Esophagus squamous epithelium (tissue), 4 donors: ENCODE measurements at regions not wholly inside any gene's neighbourhood (a gene's known extent, or its start where the extent isn't known, plus 50 kb on each side); places are given as distances from the start of the nearest gene placed in this dataset.

ENCODE experiments used
- CTCF ChIP-seq, 6 experiments: fragments of 450-650 bp in 4 of 6; fragments of 200-600 bp in 2 of 6; sonication (generic) in 2 of 6; IDR thresholded peaks; one replicate each; pipeline ENCODE4 v1.5.1; 2016 to 2019; ENCODE audit warnings: antibody characterized with exemption in 6 of 6, mild to moderate bottlenecking in 4 of 6, moderate library complexity in 4 of 6
- POLR2A ChIP-seq, 4 donors: fragments of 450-650 bp; IDR thresholded peaks; one replicate each; pipeline ENCODE4 v1.6.1; 2017; ENCODE audit warnings: antibody characterized with exemption in 4 of 4, mild to moderate bottlenecking in 4 of 4, moderate library complexity in 3 of 4

GRCh38 chr11:129625930-129626329, 189.7 kb upstream of the TMEM45B start:
- TF ChIP-seq CTCF (IDR thresholded peaks at IDR 0.05): no peak
- TF ChIP-seq POLR2A (IDR thresholded peaks at IDR 0.05): no peak
